GM23248 (cell line): ENCODE measurements at regions not wholly inside any gene's neighbourhood (a gene's known extent, or its start where the extent isn't known, plus 50 kb on each side); places are given as distances from the start of the nearest gene placed in this dataset.

Source experiments
- EZH2 ChIP-seq: fragments of 200-600 bp; sonication (generic); IDR thresholded peaks from 2 replicates; pipeline ENCODE4 v1.6.1; 2018; ENCODE audit warnings: antibody characterized with exemption, mild to moderate bottlenecking; ENCODE audit not compliant: insufficient read depth, poor library complexity, severe bottlenecking
- EZH2phosphoT487 ChIP-seq: fragments of 200-600 bp; sonication (generic); IDR thresholded peaks from 2 replicates; pipeline ENCODE4 v1.6.1; 2018; ENCODE audit warnings: antibody characterized with exemption, moderate library complexity, mild to moderate bottlenecking, low read depth; ENCODE audit not compliant: insufficient read depth

DNA sequence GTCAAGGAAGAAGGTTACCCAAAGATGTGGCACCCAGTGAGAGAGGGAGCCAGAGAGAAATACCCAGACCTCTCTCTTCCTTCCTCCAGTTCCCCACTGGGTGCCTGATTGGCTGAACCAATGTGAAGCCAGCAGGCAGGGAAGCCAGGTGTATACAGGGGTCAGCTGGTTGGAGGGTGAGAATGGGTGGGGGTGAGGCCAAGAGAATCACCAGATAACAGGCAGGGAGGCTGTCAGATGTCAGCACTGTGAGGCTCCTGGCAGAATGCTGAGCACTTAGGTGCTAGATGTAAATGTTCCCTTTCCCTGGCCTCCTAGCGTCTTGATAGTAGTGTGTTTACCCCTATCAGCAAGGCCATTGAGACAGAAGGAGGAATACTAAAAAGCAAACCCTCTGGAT is 104.0 kb upstream of the MGAT5 start:
- TF ChIP-seq EZH2: no peak
- no peak for TF ChIP-seq EZH2phosphoT487
